Gastroesophageal sphincter (tissue), 3 donors: ENCODE measurements at regions not wholly inside any gene's neighbourhood (a gene's known extent, or its start where the extent isn't known, plus 50 kb on each side); places are given as distances from the start of the nearest gene placed in this dataset.

Experiments
- CTCF ChIP-seq, 4 experiments: fragments of 200-600 bp in 2 of 4; fragments of 450-650 bp in 2 of 4; sonication (generic) in 1 of 4; IDR thresholded peaks; one replicate each; pipeline ENCODE4 v1.5.1; 2017 to 2019; ENCODE audit warnings: antibody characterized with exemption in 4 of 4, mild to moderate bottlenecking in 2 of 4, moderate library complexity in 2 of 4
- EP300 ChIP-seq: sonication (generic); formaldehyde crosslinking; IDR thresholded peaks from one replicate; pipeline ENCODE4 v1.6.1; 2017; ENCODE audit warnings: antibody characterized with exemption, mild to moderate bottlenecking
- POLR2A ChIP-seq, 2 donors: fragments of 450-650 bp; IDR thresholded peaks; one replicate each; pipeline ENCODE4 v1.6.1; 2017; ENCODE audit warnings: antibody characterized with exemption in 2 of 2, mild to moderate bottlenecking in 2 of 2, moderate library complexity in 1 of 2
- POLR2AphosphoS5 ChIP-seq: sonication (generic); formaldehyde crosslinking; IDR thresholded peaks from one replicate; pipeline ENCODE4 v1.6.1; 2017; ENCODE audit warnings: antibody characterized with exemption

GRCh38 chr20:26315054-26315453 lies 618.4 kb upstream of the ZNF337 start:
- TF ChIP-seq CTCF (IDR thresholded peaks at IDR 0.05) (no peak), POLR2A (IDR thresholded peaks at IDR 0.05) (no peak), EP300 (no peak), POLR2AphosphoS5 (no peak)
